Endodermal cell (in vitro differentiated cells): ENCODE measurements at regions not wholly inside any gene's neighbourhood (a gene's known extent, or its start where the extent isn't known, plus 50 kb on each side); places are given as distances from the start of the nearest gene placed in this dataset.

Source experiments
- DNase-seq: peaks from one replicate; pipeline ENCODE4 v3.0.0-alpha.2; 2017
- H3K27ac ChIP-seq: 2 replicates; pipeline ENCODE4 v1.5.1; 2013; ENCODE audit warnings: mild to moderate bottlenecking, low read depth, low read length, moderate library complexity
- H3K27me3 ChIP-seq: 2 replicates; pipeline ENCODE4 v1.6.1; 2013; ENCODE audit warnings: mild to moderate bottlenecking, low read length, moderate library complexity; ENCODE audit not compliant: insufficient read depth, control insufficient read depth, poor library complexity, severe bottlenecking
- H3K36me3 ChIP-seq: 2 replicates; pipeline ENCODE4 v1.7.0; 2013; ENCODE audit warnings: mild to moderate bottlenecking, low read length, moderate library complexity; ENCODE audit not compliant: control insufficient read depth, insufficient read depth
- H3K4me1 ChIP-seq: one replicate; pipeline ENCODE4 v1.7.0; 2013; ENCODE audit warnings: low read length; ENCODE audit not compliant: control insufficient read depth, insufficient read depth
- H3K4me3 ChIP-seq: 2 replicates; pipeline ENCODE4 v1.5.1; 2013; ENCODE audit warnings: mild to moderate bottlenecking, low read length, moderate library complexity
- H3K9ac ChIP-seq: 2 replicates; pipeline ENCODE4 v1.6.1; 2013; ENCODE audit warnings: mild to moderate bottlenecking, low read length, moderate library complexity; ENCODE audit not compliant: poor library complexity, severe bottlenecking; ENCODE audit errors: extremely low read depth
- H3K9me3 ChIP-seq: 2 replicates; pipeline ENCODE4 v1.6.1; 2013; ENCODE audit warnings: mild to moderate bottlenecking, low read length, moderate library complexity; ENCODE audit not compliant: control insufficient read depth
- H3K27ac Mint-ChIP-seq: 2 replicates; pipeline ENCODE4 v1.8.0; 2020; ENCODE audit warnings: mixed read lengths
- H3K27me3 Mint-ChIP-seq: 2 replicates; pipeline ENCODE4 v1.8.0; 2021; ENCODE audit warnings: mild to moderate bottlenecking, mixed read lengths; ENCODE audit not compliant: insufficient read depth
- H3K36me3 Mint-ChIP-seq: 2 replicates; pipeline ENCODE4 v1.8.0; 2020; ENCODE audit warnings: low read depth, mixed read lengths
- H3K4me1 Mint-ChIP-seq: 2 replicates; pipeline ENCODE4 v1.8.0; 2020; ENCODE audit warnings: mixed read lengths
- H3K4me3 Mint-ChIP-seq: 2 replicates; pipeline ENCODE4 v1.8.0; 2020; ENCODE audit warnings: mild to moderate bottlenecking, moderate library complexity, mixed read lengths
- H3K9me3 Mint-ChIP-seq: 2 replicates; pipeline ENCODE4 v1.8.0; 2020; ENCODE audit warnings: mild to moderate bottlenecking, mixed read lengths
- CTCF ChIP-seq: fragments of 200-600 bp; sonication (generic); conservative IDR thresholded peaks from 2 replicates; pipeline ENCODE4 v1.5.0; 2021; ENCODE audit warnings: antibody characterized with exemption, mild to moderate bottlenecking
- WGBS, 2 experiments: methylation state at CpG; one replicate each; pipeline versions ENCODE4 v1.1.5 to v1.1.7; 2013; ENCODE audit warnings: missing lambda C conversion rate in 2 of 2, mixed read lengths in 1 of 2; ENCODE audit not compliant: insufficient coverage in 1 of 2, insufficient read length in 1 of 2; 5-methylcytosine and 5-hydroxymethylcytosine counted together

- H3K4me1 ChIP-seq: no peaks in the 10 kb centered on the region
- no peak overlapping the region for H3K27ac ChIP-seq
- H3K9me3 ChIP-seq: no peaks in the 10 kb centered on the region
- no peaks in the 10 kb centered on the region for H3K36me3 Mint-ChIP-seq
- H3K4me3 ChIP-seq: no peak overlapping the region
- no peaks in the 10 kb centered on the region for H3K4me1 Mint-ChIP-seq
- no peak for DNase-seq
- TF ChIP-seq CTCF: no peak
- peaks cover 28% of the 10 kb centered on the region for H3K9me3 Mint-ChIP-seq
- 93% methylated on average over 3 of the region's 3 CpGs; no CpG with 5 or more reads in 1 of the 2 experiments for WGBS, 2 experiments
- H3K27me3 Mint-ChIP-seq: no peaks in the 10 kb centered on the region
- H3K27ac Mint-ChIP-seq: no peak overlapping the region
- H3K27me3 ChIP-seq: no peaks in the 10 kb centered on the region
- H3K9ac ChIP-seq: no peak overlapping the region
- no peaks in the 10 kb centered on the region for H3K36me3 ChIP-seq
- no peak overlapping the region for H3K4me3 Mint-ChIP-seq
Measured at GRCh38 chr2:4882421-4882820, 809.8 kb upstream of the SOX11 start.

GRCh38 chr2:4882941-4883340, 809.2 kb upstream of the SOX11 start:
- no peak overlapping the region for H3K27ac ChIP-seq
- no peak for DNase-seq
- Mint-ChIP-seq H3K36me3 (no peaks in the 10 kb centered on the region), H3K27me3 (no peaks in the 10 kb centered on the region), H3K9me3 (peaks cover 28% of the 10 kb centered on the region), H3K4me1 (no peaks in the 10 kb centered on the region), H3K4me3 (no peak overlapping the region), H3K27ac (no peak overlapping the region)
- H3K4me3 ChIP-seq: no peak overlapping the region
- WGBS, 2 experiments: 91 to 97% methylated on average over 6 to 7 of the region's 8 CpGs
- no peaks in the 10 kb centered on the region for H3K36me3 ChIP-seq
- H3K9ac ChIP-seq: no peak overlapping the region
- no peaks in the 10 kb centered on the region for H3K9me3 ChIP-seq
- no peaks in the 10 kb centered on the region for H3K4me1 ChIP-seq
- H3K27me3 ChIP-seq: no peaks in the 10 kb centered on the region
- TF ChIP-seq CTCF: no peak

GRCh38 chr2:4883375-4883774, 808.8 kb upstream of the SOX11 start:
- Mint-ChIP-seq H3K4me1 (no peaks in the 10 kb centered on the region), H3K9me3 (peaks cover 28% of the 10 kb centered on the region), H3K27ac (no peak overlapping the region), H3K27me3 (no peaks in the 10 kb centered on the region), H3K4me3 (no peak overlapping the region), H3K36me3 (no peaks in the 10 kb centered on the region)
- Histone ChIP-seq H3K27ac (no peak overlapping the region), H3K27me3 (no peaks in the 10 kb centered on the region), H3K9ac (no peak overlapping the region), H3K4me3 (no peak overlapping the region), H3K9me3 (no peaks in the 10 kb centered on the region), H3K4me1 (no peaks in the 10 kb centered on the region), H3K36me3 (no peaks in the 10 kb centered on the region)
- no peak for TF ChIP-seq CTCF
- 90 to 93% methylated on average over 6 to 17 of the region's 17 CpGs for WGBS, 2 experiments
- no peak for DNase-seq
